ENCODE measurements at regions not wholly inside any gene's neighbourhood (a gene's known extent, or its start where the extent isn't known, plus 50 kb on each side); places are given as distances from the start of the nearest gene placed in this dataset.

GRCh38 chr13:65768545-65768944 lies 1461.6 kb downstream of the PCDH9 start:
- no peak overlapping the region for H3K4me3 ChIP-seq
- TF ChIP-seq CTCF (IDR thresholded peaks at IDR 0.05), result no peak

GRCh38 chr13:65763811-65764210 lies 1466.3 kb downstream of the PCDH9 start:
- no peaks in the 10 kb centered on the region for H3K36me3 ChIP-seq
- H3K27me3 ChIP-seq, result no peaks in the 10 kb centered on the region
- H3K27ac ChIP-seq, result no peak overlapping the region
- DNase-seq (ENCODE audit: low spot score), result no peak
- TF ChIP-seq CTCF (IDR thresholded peaks at IDR 0.05), result no peak
- H3K9me3 ChIP-seq, result peaks cover 4 to 23% of the 10 kb centered on the region in 2 donors
- H3K4me1 ChIP-seq, result no peaks in the 10 kb centered on the region
- no peak overlapping the region for H3K4me3 ChIP-seq

More at GRCh38 chr13:65768545-65768944, 1461.6 kb downstream of the PCDH9 start:
- Histone ChIP-seq H3K9me3 (peaks cover 3 to 27% of the 10 kb centered on the region in 2 donors), H3K27me3 (no peaks in the 10 kb centered on the region), H3K27ac (no peak overlapping the region), H3K36me3 (no peaks in the 10 kb centered on the region), H3K4me1 (no peaks in the 10 kb centered on the region)
- no peak for DNase-seq (ENCODE audit: low spot score)

GRCh38 chr13:65762012-65762411 lies 1468.1 kb downstream of the PCDH9 start:
- no peak overlapping the region for H3K27ac ChIP-seq
- no peaks in the 10 kb centered on the region for H3K36me3 ChIP-seq
- H3K4me3 ChIP-seq, result no peak overlapping the region
- DNase-seq (ENCODE audit: low spot score), result no peak
- H3K27me3 ChIP-seq, result no peaks in the 10 kb centered on the region
- H3K9me3 ChIP-seq, result peaks cover 4 to 27% of the 10 kb centered on the region in 2 donors
- H3K4me1 ChIP-seq, result no peaks in the 10 kb centered on the region
- TF ChIP-seq CTCF (IDR thresholded peaks at IDR 0.05), result no peak

- H3K4me3 ChIP-seq, result no peak overlapping the region
- H3K36me3 ChIP-seq, result no peaks in the 10 kb centered on the region
- peaks cover 4 to 27% of the 10 kb centered on the region in 2 donors for H3K9me3 ChIP-seq
- H3K27me3 ChIP-seq, result no peaks in the 10 kb centered on the region
- TF ChIP-seq CTCF (IDR thresholded peaks at IDR 0.05), result no peak
- no peak overlapping the region for H3K27ac ChIP-seq
- DNase-seq (ENCODE audit: low spot score), result no peak
- H3K4me1 ChIP-seq, result no peaks in the 10 kb centered on the region
These were observed 1474.0 kb downstream of the PCDH9 start for GRCh38 chr13:65756071-65756671.

GRCh38 chr13:65748227-65748626 lies 1481.9 kb downstream of the PCDH9 start:
- DNase-seq (ENCODE audit: low spot score), result no peak
- Histone ChIP-seq H3K4me3 (no peak overlapping the region), H3K36me3 (no peaks in the 10 kb centered on the region), H3K27me3 (no peaks in the 10 kb centered on the region), H3K9me3 (no peaks in the 10 kb centered on the region), H3K4me1 (no peaks in the 10 kb centered on the region), H3K27ac (no peak overlapping the region)
- TF ChIP-seq CTCF (IDR thresholded peaks at IDR 0.05), result no peak

- H3K36me3 ChIP-seq, result no peaks in the 10 kb centered on the region
- H3K9me3 ChIP-seq, result no peaks in the 10 kb centered on the region
- no peak for DNase-seq (ENCODE audit: low spot score)
- H3K4me1 ChIP-seq, result no peaks in the 10 kb centered on the region
- no peak for TF ChIP-seq CTCF (IDR thresholded peaks at IDR 0.05)
- H3K4me3 ChIP-seq, result no peak overlapping the region
- no peaks in the 10 kb centered on the region for H3K27me3 ChIP-seq
- H3K27ac ChIP-seq, result no peak overlapping the region
These were observed 1483.7 kb downstream of the PCDH9 start for GRCh38 chr13:65746406-65746921.
